WTC11 (cell line): ENCODE measurements at regions not wholly inside any gene's neighbourhood (a gene's known extent, or its start where the extent isn't known, plus 50 kb on each side); places are given as distances from the start of the nearest gene placed in this dataset.

Source experiments
- ATAC-seq: fragments of 200-7000 bp; cut with Tn5 transposase; 2 replicates; pipeline ENCODE4 v1.10.0; 2021; ENCODE audit warnings: mild to moderate bottlenecking, moderate library complexity
- CTCF ChIA-PET: fragments of 300-600 bp; sonication (Branson Sonifier 250); formaldehyde crosslinking; loops from one replicate; lab custom pipeline; 2021; ENCODE audit warnings: antibody characterized with exemption; lab: Charles Lee
- POLR2A ChIA-PET: fragments of 350-600 bp; sonication (Branson Sonifier 250); formaldehyde crosslinking; loops from one replicate; lab custom pipeline; 2021; ENCODE audit warnings: antibody characterized with exemption; lab: Charles Lee
- DNase-seq: peaks from one replicate; pipeline ENCODE4 v3.0.0; 2021; ENCODE audit warnings: low spot score
- H3K27ac Mint-ChIP-seq: 2 replicates; pipeline ENCODE4 v1.8.0; 2021; ENCODE audit warnings: mixed read lengths
- H3K27me3 Mint-ChIP-seq: 2 replicates; pipeline ENCODE4 v1.8.0; 2021; ENCODE audit warnings: low read depth, mild to moderate bottlenecking, moderate library complexity, mixed read lengths
- H3K36me3 Mint-ChIP-seq: 2 replicates; pipeline ENCODE4 v1.8.0; 2021; ENCODE audit warnings: mixed read lengths
- H3K4me1 Mint-ChIP-seq: 2 replicates; pipeline ENCODE4 v1.8.0; 2022; ENCODE audit warnings: mixed read lengths
- H3K4me3 Mint-ChIP-seq: 2 replicates; pipeline ENCODE4 v1.8.0; 2021; ENCODE audit warnings: mild to moderate bottlenecking, moderate library complexity, mixed read lengths
- H3K9me3 Mint-ChIP-seq: 2 replicates; pipeline ENCODE4 v1.8.0; 2021; ENCODE audit warnings: mixed read lengths
- ATF2 ChIP-seq: sonication (generic); formaldehyde crosslinking; IDR thresholded peaks from 2 replicates; pipeline ENCODE4 v1.8.1; 2022; ENCODE audit warnings: low read depth, missing genetic modification reagents, borderline replicate concordance
- CBFB ChIP-seq: sonication (generic); formaldehyde crosslinking; IDR thresholded peaks from 2 replicates; pipeline ENCODE4 v1.8.1; 2022; ENCODE audit warnings: mild to moderate bottlenecking, low read depth, missing genetic modification reagents
- CDX4 ChIP-seq: fragments of 250-450 bp; sonication (Bioruptor Pico); IDR thresholded peaks from 2 replicates; pipeline ENCODE4 v1.9.0; 2021; ENCODE audit warnings: moderate library complexity, mild to moderate bottlenecking, inconsistent platforms, borderline replicate concordance
- CREB1 ChIP-seq: sonication (generic); formaldehyde crosslinking; IDR thresholded peaks from 2 replicates; pipeline ENCODE4 v1.8.0; 2023; ENCODE audit warnings: mild to moderate bottlenecking, missing genetic modification reagents
- E2F1 ChIP-seq: sonication (generic); formaldehyde crosslinking; IDR thresholded peaks from 2 replicates; pipeline ENCODE4 v1.8.0; 2022; ENCODE audit warnings: mild to moderate bottlenecking, missing genetic modification reagents
- E2F4 ChIP-seq: sonication (generic); formaldehyde crosslinking; IDR thresholded peaks from 2 replicates; pipeline ENCODE4 v1.8.1; 2022; ENCODE audit warnings: low read depth, mild to moderate bottlenecking, moderate library complexity, missing genetic modification reagents, borderline replicate concordance
- ELF4 ChIP-seq: sonication (generic); formaldehyde crosslinking; IDR thresholded peaks from 2 replicates; pipeline ENCODE4 v1.8.1; 2022; ENCODE audit warnings: low read depth, mild to moderate bottlenecking, moderate library complexity, missing genetic modification reagents
- ESRRA ChIP-seq: sonication (generic); formaldehyde crosslinking; IDR thresholded peaks from 2 replicates; pipeline ENCODE4 v1.8.1; 2022; ENCODE audit warnings: mild to moderate bottlenecking, missing genetic modification reagents, borderline replicate concordance
- FOXJ3 ChIP-seq: sonication (generic); formaldehyde crosslinking; IDR thresholded peaks from 2 replicates; pipeline ENCODE4 v1.9.0; 2021; ENCODE audit warnings: missing genetic modification reagents, mild to moderate bottlenecking, borderline replicate concordance
- FOXK1 ChIP-seq: sonication (generic); formaldehyde crosslinking; IDR thresholded peaks from 2 replicates; pipeline ENCODE4 v1.8.0; 2022; ENCODE audit warnings: mild to moderate bottlenecking, moderate library complexity, missing genetic modification reagents
- FOXP1 ChIP-seq: sonication (generic); formaldehyde crosslinking; IDR thresholded peaks from 2 replicates; pipeline ENCODE4 v1.8.0; 2022; ENCODE audit warnings: missing genetic modification reagents, mild to moderate bottlenecking, moderate library complexity, borderline replicate concordance
- NR3C1 ChIP-seq: sonication (generic); formaldehyde crosslinking; conservative IDR thresholded peaks from 2 replicates; pipeline ENCODE4 v1.8.1; 2023; ENCODE audit warnings: low read depth, mild to moderate bottlenecking, missing genetic modification reagents
- SOX15 ChIP-seq: fragments of 250-450 bp; sonication (Bioruptor Pico); IDR thresholded peaks from 2 replicates; pipeline ENCODE4 v1.9.0; 2021; ENCODE audit warnings: mild to moderate bottlenecking
- STAT6 ChIP-seq: sonication (generic); formaldehyde crosslinking; conservative IDR thresholded peaks from 2 replicates; pipeline ENCODE4 v1.8.1; 2023; ENCODE audit warnings: mild to moderate bottlenecking, low read depth, missing genetic modification reagents, moderate library complexity
- USF1 ChIP-seq: sonication (generic); formaldehyde crosslinking; IDR thresholded peaks from 2 replicates; pipeline ENCODE4 v1.8.0; 2022; ENCODE audit warnings: mild to moderate bottlenecking, missing genetic modification reagents
- ZBTB21 ChIP-seq: sonication (generic); formaldehyde crosslinking; IDR thresholded peaks from 2 replicates; pipeline ENCODE4 v1.8.1; 2023; ENCODE audit warnings: mild to moderate bottlenecking, missing genetic modification reagents, borderline replicate concordance
- ZNF317 ChIP-seq: sonication (generic); formaldehyde crosslinking; IDR thresholded peaks from 2 replicates; pipeline ENCODE4 v1.8.1; 2023; ENCODE audit warnings: low read depth, mild to moderate bottlenecking, moderate library complexity, missing genetic modification reagents, borderline replicate concordance
- ZNF396 ChIP-seq: fragments of 250-450 bp; sonication (Bioruptor Pico); IDR thresholded peaks from 2 replicates; pipeline ENCODE4 v1.8.0; 2021; ENCODE audit warnings: mild to moderate bottlenecking, moderate library complexity, borderline replicate concordance
- ZNF416 ChIP-seq: fragments of 250-450 bp; sonication (Bioruptor Pico); IDR thresholded peaks from 2 replicates; pipeline ENCODE4 v1.9.0; 2021; ENCODE audit warnings: mild to moderate bottlenecking, inconsistent platforms
- ZNF671 ChIP-seq: fragments of 250-450 bp; sonication (Bioruptor Pico); IDR thresholded peaks from 2 replicates; pipeline ENCODE4 v1.8.0; 2021; ENCODE audit warnings: mild to moderate bottlenecking

GRCh38 chr9:90508940-90509339, 133.7 kb downstream of the DIRAS2 start:
- Mint-ChIP-seq H3K27ac (no peak overlapping the region), H3K36me3 (no peaks in the 10 kb centered on the region), H3K4me1 (peaks cover 18% of the 10 kb centered on the region), H3K4me3 (no peak overlapping the region), H3K27me3 (no peaks in the 10 kb centered on the region), H3K9me3 (no peaks in the 10 kb centered on the region; the same call in 1 of the 2 replicates)
- no peak for ATAC-seq
- no peak for DNase-seq
- POLR2A ChIA-PET: no interaction called here
- CTCF ChIA-PET: no interaction called here
- TF ChIP-seq CDX4 (CRISPR knock-in tag): no peak
- TF ChIP-seq NR3C1: no peak
- no peak for TF ChIP-seq E2F4 (CRISPR knock-in tag)
- no peak for TF ChIP-seq SOX15 (CRISPR knock-in tag)
- TF ChIP-seq FOXK1 (CRISPR knock-in tag): no peak
- TF ChIP-seq ZBTB21 (CRISPR knock-in tag): no peak
- TF ChIP-seq ATF2: no peak
- TF ChIP-seq ESRRA (CRISPR knock-in tag): no peak
- TF ChIP-seq FOXJ3 (CRISPR knock-in tag): no peak
- TF ChIP-seq CBFB: no peak
- TF ChIP-seq CREB1 (CRISPR knock-in tag): no peak
- no peak for TF ChIP-seq ZNF317 (CRISPR knock-in tag)
- no peak for TF ChIP-seq E2F1 (CRISPR knock-in tag)
- TF ChIP-seq USF1 (CRISPR knock-in tag): no peak
- no peak for TF ChIP-seq ZNF671 (CRISPR knock-in tag)
- TF ChIP-seq ZNF396 (CRISPR knock-in tag): no peak
- no peak for TF ChIP-seq STAT6 (CRISPR knock-in tag)
- no peak for TF ChIP-seq FOXP1 (CRISPR knock-in tag)
- TF ChIP-seq ELF4: no peak
- TF ChIP-seq ZNF416 (CRISPR knock-in tag): no peak
